MM.1S (cell line): ENCODE measurements at regions not wholly inside any gene's neighbourhood (a gene's known extent, or its start where the extent isn't known, plus 50 kb on each side); places are given as distances from the start of the nearest gene placed in this dataset.

ENCODE experiments used
- DNase-seq: peaks from one replicate; pipeline ENCODE4 v3.0.0-alpha.2; 2015
- H2AFZ ChIP-seq: fragments of 300-600 bp; sonication (generic); 2 replicates; pipeline ENCODE4 v1.6.0; 2016; ENCODE audit warnings: antibody characterized with exemption, low read length
- H3F3A ChIP-seq: fragments of 300-600 bp; sonication (generic); 2 replicates; pipeline ENCODE4 v1.6.1; 2016; ENCODE audit warnings: mild to moderate bottlenecking, antibody characterized with exemption, low read length, moderate library complexity, mixed read lengths; ENCODE audit not compliant: insufficient read depth
- H3K27ac ChIP-seq: fragments of 300-600 bp; sonication (generic); 2 replicates; pipeline ENCODE4 v1.5.1; 2016; ENCODE audit warnings: mild to moderate bottlenecking, low read length
- H3K27me3 ChIP-seq: fragments of 300-600 bp; sonication (generic); replicated peaks from 2 replicates; pipeline ENCODE4 v1.6.0; 2016; ENCODE audit warnings: low read length; ENCODE audit not compliant: insufficient read depth
- H3K36me3 ChIP-seq: fragments of 300-600 bp; sonication (generic); replicated peaks from 2 replicates; pipeline ENCODE4 v1.6.1; 2016; ENCODE audit warnings: mild to moderate bottlenecking, low read length, mixed read lengths; ENCODE audit not compliant: insufficient read depth
- H3K4me1 ChIP-seq: fragments of 300-600 bp; sonication (generic); 2 replicates; pipeline ENCODE4 v1.6.1; 2016; ENCODE audit warnings: low read length, mixed read lengths
- H3K4me2 ChIP-seq: fragments of 300-600 bp; sonication (generic); 2 replicates; pipeline ENCODE4 v1.6.0; 2016; ENCODE audit warnings: low read depth, low read length
- H3K4me3 ChIP-seq: fragments of 300-600 bp; sonication (generic); 2 replicates; pipeline ENCODE4 v1.5.1; 2016; ENCODE audit warnings: low read length, mixed read lengths
- H3K79me2 ChIP-seq: fragments of 300-600 bp; sonication (generic); 2 replicates; pipeline ENCODE4 v1.6.1; 2016; ENCODE audit warnings: mixed run types, low read length, mixed read lengths
- H3K9ac ChIP-seq: fragments of 300-600 bp; sonication (generic); 2 replicates; pipeline ENCODE4 v1.6.1; 2016; ENCODE audit warnings: low read length, mixed read lengths
- H3K9me2 ChIP-seq: fragments of 300-600 bp; sonication (generic); replicated peaks from 2 replicates; pipeline ENCODE4 v1.6.1; 2016; ENCODE audit warnings: mild to moderate bottlenecking, low read length, mixed read lengths; ENCODE audit not compliant: insufficient read depth
- H3K9me3 ChIP-seq: fragments of 300-600 bp; sonication (generic); replicated peaks from 2 replicates; pipeline ENCODE4 v1.6.1; 2016; ENCODE audit warnings: mild to moderate bottlenecking, low read length, mixed read lengths; ENCODE audit not compliant: insufficient read depth
- H4K20me1 ChIP-seq: fragments of 300-600 bp; sonication (generic); 2 replicates; pipeline ENCODE4 v1.6.1; 2016; ENCODE audit warnings: mild to moderate bottlenecking, low read length, moderate library complexity, mixed read lengths; ENCODE audit not compliant: insufficient read depth
- CTCF ChIP-seq: fragments of 300-600 bp; sonication (generic); IDR thresholded peaks from 2 replicates; pipeline ENCODE4 v1.5.1; 2016; ENCODE audit warnings: antibody characterized with exemption, low read length, mixed read lengths
- EZH2 ChIP-seq: fragments of 300-600 bp; sonication (generic); optimal IDR thresholded peaks from 2 replicates; pipeline ENCODE3; 2017; ENCODE audit warnings: low read depth, mild to moderate bottlenecking, antibody characterized with exemption, low read length, mixed read lengths
- EZH2phosphoT487 ChIP-seq: fragments of 300-600 bp; sonication (generic); IDR thresholded peaks from 2 replicates; pipeline ENCODE4 v1.6.1; 2018; ENCODE audit warnings: antibody characterized with exemption, low read length

GRCh38 chr2:145584353-145584752 is 1064.4 kb upstream of the ZEB2 start:
- Histone ChIP-seq H3K4me3 (no peak overlapping the region), H3K27me3 (no peaks in the 10 kb centered on the region), H4K20me1 (no peaks in the 10 kb centered on the region), H3K79me2 (no peaks in the 10 kb centered on the region), H3K36me3 (no peaks in the 10 kb centered on the region), H2AFZ (no peak overlapping the region), H3K9ac (no peak overlapping the region), H3K9me3 (no peaks in the 10 kb centered on the region), H3K9me2 (no peaks in the 10 kb centered on the region), H3K27ac (no peak overlapping the region), H3F3A (no peaks in the 10 kb centered on the region), H3K4me2 (no peak overlapping the region), H3K4me1 (no peaks in the 10 kb centered on the region)
- no peak for DNase-seq
- no peak for TF ChIP-seq CTCF
- no peak for TF ChIP-seq EZH2
- no peak for TF ChIP-seq EZH2phosphoT487

- H3K9ac ChIP-seq: no peak overlapping the region
- DNase-seq: no peak
- no peak overlapping the region for H3K27ac ChIP-seq
These were observed 1053.7 kb upstream of the ZEB2 start for GRCh38 chr2:145573608-145574007.

GRCh38 chr2:145572238-145572637 is 1052.3 kb upstream of the ZEB2 start:
- H3F3A ChIP-seq: no peaks in the 10 kb centered on the region
- no peak overlapping the region for H2AFZ ChIP-seq
- no peaks in the 10 kb centered on the region for H3K4me1 ChIP-seq
- TF ChIP-seq CTCF (no peak), EZH2 (no peak), EZH2phosphoT487 (no peak)
- no peaks in the 10 kb centered on the region for H3K36me3 ChIP-seq
- no peaks in the 10 kb centered on the region for H3K9me3 ChIP-seq
- no peaks in the 10 kb centered on the region for H3K79me2 ChIP-seq
- no peak overlapping the region for H3K9ac ChIP-seq
- DNase-seq: no peak
- H3K27ac ChIP-seq: no peak overlapping the region
- no peaks in the 10 kb centered on the region for H3K27me3 ChIP-seq
- H4K20me1 ChIP-seq: no peaks in the 10 kb centered on the region
- H3K9me2 ChIP-seq: no peaks in the 10 kb centered on the region
- H3K4me2 ChIP-seq: no peak overlapping the region
- H3K4me3 ChIP-seq: no peak overlapping the region

More at GRCh38 chr2:145573608-145574007, 1053.7 kb upstream of the ZEB2 start:
- Histone ChIP-seq H3K4me1 (no peaks in the 10 kb centered on the region), H3K79me2 (no peaks in the 10 kb centered on the region), H3K4me3 (no peak overlapping the region), H3K4me2 (no peak overlapping the region), H3K36me3 (no peaks in the 10 kb centered on the region), H4K20me1 (no peaks in the 10 kb centered on the region), H3F3A (no peaks in the 10 kb centered on the region), H3K9me2 (no peaks in the 10 kb centered on the region), H3K9me3 (no peaks in the 10 kb centered on the region), H2AFZ (no peak overlapping the region), H3K27me3 (no peaks in the 10 kb centered on the region)
- TF ChIP-seq EZH2 (no peak), CTCF (no peak), EZH2phosphoT487 (no peak)
